GM18858 (cell line): ENCODE measurements at regions not wholly inside any gene's neighbourhood (a gene's known extent, or its start where the extent isn't known, plus 50 kb on each side); places are given as distances from the start of the nearest gene placed in this dataset.
"Not testable (repeated sequence)": the region's sequence is repeated elsewhere in the genome, so short reads cannot be mapped to it uniquely, and the experiment has no call there.

Experiments
- ATAC-seq: cut with Tn5 transposase; IDR thresholded peaks from one replicate; pipeline ENCODE4 v1.9.1; 2021; ENCODE audit not compliant: unreplicated experiment

DNA sequence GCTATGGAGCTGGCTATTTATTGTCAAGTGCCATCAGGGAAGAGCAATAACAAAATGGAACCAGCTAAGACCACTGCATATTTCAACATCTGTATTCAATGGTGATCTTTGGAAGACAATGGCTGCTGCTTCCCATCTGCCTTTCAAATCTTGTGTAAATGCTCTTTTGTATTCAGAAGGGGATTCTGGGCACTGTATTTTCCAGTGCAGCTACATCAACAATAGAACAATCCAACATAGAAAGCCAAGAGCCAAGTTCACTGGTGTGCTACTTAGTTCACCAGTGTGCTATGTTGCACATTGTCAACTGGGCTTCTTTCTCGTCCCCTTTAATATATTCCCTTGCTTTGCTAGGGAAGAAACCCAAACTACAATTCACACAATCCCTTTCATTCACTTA is 128.8 kb upstream of the OR4E1 start:
- ATAC-seq, result no peak

DNA sequence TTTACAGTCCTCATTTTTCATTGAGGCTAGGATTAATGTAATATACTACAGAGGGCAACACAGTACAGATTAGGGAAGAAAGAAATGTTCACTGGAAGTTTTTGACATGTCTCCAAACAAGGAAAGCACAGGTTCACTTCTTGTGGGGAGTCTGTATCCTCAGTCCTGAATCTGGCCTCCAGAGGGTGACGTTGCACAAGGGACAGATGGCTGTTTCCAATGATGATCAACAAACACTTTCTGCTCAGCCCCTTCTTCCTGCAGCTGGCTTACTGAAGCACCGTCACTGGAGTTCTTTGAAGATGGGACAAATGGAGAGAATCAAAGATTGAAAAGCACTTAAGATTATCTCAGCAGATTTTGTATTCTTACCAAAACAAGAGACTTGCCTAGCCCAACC is 123.3 kb upstream of the OR4E1 start:
- no peak for ATAC-seq

GRCh38 chr14:21795456-21795855 is 121.8 kb upstream of the OR4E1 start:
- ATAC-seq, result no peak

GRCh38 chr14:21791749-21792148 is 118.1 kb upstream of the OR4E1 start:
- ATAC-seq, result no peak

DNA sequence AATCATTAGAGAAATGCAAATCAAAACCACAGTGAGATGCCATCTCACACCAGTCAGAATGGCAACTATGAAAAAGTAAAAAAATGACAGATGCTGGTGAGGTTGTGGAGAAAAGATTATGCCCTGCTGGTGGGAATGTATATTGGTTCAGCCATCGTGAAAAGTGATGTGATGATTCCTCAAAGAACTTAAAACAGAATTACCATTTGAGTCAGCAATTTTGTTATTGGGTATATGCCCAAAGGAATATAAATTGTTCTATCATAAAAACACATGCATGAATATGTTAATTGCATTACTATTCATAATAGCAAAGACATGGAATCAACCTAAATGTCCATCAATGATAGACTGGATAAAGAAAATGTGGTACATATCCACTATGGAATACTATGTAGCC is 115.1 kb upstream of the OR4E1 start:
- not testable (repeated sequence) for ATAC-seq

DNA sequence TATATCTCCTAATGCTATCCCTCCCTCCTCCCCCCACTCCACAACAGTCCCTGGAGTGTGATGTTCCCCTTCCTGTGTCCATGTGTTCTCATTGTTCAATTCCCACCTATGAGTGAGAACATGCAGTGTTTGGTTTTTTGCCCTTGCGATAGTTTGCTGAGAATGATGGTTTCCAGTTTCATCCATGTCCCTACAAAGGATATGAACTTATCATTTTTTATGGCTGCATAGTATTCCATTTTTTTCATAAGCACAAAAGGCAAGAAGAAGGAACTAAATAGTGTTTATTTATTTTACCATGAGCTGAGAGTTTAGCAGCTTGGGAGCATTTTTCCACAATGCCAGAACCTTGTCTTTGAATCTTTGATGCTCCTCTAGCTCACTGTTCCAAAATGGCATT is 113.6 kb upstream of the OR4E1 start:
- ATAC-seq, result not testable (repeated sequence)

- no peak for ATAC-seq
These were observed 107.9 kb upstream of the OR4E1 start for GRCh38 chr14:21781543-21781942.

DNA sequence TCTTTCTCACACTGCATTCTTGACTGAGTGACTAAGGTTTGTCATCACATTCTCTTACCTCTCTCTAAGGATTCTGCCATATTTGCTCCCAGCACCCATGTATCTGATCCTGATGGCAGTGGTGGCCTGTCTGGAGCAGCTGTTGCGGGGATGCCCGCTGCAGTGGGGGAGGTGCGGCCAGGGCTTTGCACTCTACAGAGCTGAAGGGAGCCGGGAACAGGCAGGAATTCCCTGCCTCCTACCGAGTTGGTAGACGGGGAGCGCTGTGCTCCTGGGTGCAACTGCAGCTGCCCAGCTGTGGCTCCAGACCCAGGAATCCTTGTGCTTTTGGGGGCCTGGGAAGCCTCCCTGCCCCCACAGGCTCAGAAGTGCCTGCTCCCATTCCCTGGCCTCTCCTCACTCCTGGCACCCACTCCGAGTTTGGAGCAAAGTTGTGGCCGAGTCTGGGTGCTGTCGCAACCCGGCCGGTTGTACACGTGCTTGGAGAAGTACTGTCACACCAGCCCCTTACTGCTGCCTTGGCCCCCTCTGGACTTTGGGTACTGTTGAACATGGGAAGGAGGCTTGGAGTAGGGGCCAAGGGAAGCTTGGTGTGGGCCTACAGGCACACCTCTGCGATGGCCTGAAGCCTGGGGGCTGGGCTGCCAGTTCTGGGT is 106.9 kb upstream of the OR4E1 start:
- no peak for ATAC-seq

DNA sequence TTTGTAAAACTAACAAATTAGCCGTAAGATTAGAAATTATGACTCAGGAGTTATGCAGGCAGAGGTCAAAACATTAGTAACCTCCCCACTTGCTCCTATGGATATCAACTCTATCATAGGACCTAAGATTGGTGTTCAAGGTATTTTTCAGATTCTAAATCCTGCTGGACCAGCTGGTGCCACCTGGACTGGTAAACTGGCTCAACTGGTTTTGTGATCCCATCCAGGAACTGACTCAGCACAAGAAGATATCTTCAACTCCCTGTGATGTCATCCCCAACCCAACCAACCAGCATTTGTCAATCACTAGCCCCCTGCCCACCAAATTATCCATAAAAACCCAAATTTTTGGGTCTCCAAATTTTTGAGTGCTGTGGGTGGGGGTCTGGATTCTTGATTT is 98.1 kb upstream of the OR4E1 start:
- ATAC-seq, result no peak

- ATAC-seq, result no peak
These were observed 95.2 kb upstream of the OR4E1 start for GRCh38 chr14:21768875-21769257.

GRCh38 chr14:21768116-21768874 is 94.7 kb upstream of the OR4E1 start:
- ATAC-seq, result no peak

GRCh38 chr14:21760360-21760759 is 86.7 kb upstream of the OR4E1 start:
- not testable (repeated sequence) for ATAC-seq

DNA sequence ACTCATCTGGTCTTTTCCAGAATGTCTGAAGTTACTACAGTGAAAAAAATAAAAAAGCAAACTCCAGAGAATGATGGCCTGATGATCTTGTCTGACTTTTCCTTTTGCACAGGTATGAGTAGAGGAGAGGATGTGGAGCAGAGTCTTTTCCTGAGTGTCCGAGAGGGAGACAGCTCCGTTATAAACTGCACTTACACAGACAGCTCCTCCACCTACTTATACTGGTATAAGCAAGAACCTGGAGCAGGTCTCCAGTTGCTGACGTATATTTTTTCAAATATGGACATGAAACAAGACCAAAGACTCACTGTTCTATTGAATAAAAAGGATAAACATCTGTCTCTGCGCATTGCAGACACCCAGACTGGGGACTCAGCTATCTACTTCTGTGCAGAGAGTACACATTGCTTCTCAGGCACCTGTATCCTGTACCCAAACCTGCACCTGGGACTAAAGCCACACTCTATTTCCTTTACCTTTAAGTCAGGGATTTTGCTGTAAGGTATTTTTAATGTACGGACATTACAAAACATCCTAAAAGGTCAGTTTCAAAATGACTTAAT is 75.8 kb upstream of the OR4E1 start:
- no peak for ATAC-seq

DNA sequence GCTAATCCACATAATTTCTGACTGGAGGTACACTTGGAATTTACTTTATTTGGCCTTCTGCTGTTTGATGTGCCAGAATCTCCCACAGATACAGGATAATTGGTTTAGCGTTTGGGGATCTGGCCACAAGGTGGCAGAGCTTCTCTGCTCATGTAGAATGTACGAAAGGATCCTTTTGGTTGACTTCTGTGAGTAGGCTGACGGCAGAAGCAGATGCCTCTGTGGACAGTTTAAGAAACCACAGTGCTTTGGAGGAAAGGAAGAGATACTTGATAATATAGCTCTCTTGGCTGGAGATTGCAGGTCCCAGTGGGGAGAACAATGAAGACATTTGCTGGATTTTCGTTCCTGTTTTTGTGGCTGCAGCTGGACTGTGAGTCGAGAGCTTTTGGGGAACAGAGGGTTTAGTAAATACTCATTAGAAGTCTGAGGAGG is 75.3 kb upstream of the OR4E1 start:
- ATAC-seq, result peak; percentile 62

- ATAC-seq, result no peak
These were observed 62.2 kb upstream of the OR4E1 start for GRCh38 chr14:21735639-21736307.

DNA sequence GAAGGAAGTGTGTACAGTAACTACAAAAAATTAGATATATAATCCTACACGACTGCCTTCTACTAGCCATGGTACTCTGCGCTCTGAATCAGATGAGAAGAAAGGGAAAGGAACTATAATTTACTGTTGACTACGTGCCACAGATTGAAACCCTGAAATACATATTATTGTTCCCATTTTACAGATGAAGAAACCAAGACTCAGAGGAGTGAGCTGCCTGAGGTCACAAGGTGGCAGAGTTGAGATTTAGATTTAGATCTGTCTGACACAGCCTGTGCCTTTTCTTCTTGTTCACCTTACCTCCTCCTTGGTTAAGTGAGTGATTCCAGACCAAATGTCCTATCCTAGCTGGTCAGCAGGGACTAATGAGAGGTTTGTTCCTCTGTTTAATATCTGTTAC is 61.6 kb upstream of the OR4E1 start:
- no peak for ATAC-seq

DNA sequence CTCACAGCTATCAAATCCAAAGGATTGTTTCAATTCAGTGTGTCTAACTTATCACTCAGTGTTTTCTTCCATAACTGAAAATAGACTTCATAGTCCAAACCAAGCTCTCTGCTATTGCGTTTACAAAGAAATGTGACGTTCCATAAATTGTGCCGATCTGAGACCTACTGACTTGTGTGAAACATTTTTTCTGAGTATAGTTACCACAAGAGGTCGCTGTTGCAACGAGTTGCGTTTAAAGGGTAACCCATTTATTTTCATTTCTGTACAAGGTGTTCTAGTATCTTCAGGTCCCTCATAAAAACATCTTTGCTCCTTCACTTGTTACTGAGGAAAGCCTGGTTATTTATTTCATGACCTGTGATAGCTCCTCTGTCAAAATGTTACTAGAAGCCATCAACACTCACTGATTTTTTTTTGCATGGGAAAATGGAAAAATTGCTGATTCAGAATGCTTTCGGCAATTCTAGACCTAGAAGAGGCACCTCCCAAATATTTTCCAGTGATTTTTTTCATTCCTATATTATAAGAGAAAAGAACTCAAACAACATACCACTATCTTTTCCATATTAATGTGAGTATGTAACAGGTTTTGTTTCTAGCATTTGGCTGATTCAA is 60.9 kb upstream of the OR4E1 start:
- no peak for ATAC-seq

GRCh38 chr14:21729703-21730233 is 56.1 kb upstream of the OR4E1 start:
- no peak for ATAC-seq

DNA sequence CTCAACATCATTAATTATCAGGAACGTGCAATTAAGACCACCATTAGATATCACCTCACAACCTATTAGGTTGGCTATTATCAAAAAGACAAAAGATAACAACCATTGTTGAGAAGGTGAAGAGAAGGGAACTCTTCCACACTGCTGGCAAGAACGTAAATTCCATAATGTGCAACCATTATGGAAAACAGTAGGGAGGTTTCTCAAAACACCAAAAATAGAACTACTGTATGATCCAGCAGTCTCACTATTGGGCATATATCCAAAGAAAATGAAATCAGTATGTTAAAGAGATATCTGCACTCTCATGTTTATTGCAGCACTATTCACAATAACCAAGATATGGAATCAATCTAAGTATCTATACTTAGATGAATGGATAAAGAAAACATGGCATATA is 51.6 kb upstream of the OR4E1 start:
- ATAC-seq, result no peak

DNA sequence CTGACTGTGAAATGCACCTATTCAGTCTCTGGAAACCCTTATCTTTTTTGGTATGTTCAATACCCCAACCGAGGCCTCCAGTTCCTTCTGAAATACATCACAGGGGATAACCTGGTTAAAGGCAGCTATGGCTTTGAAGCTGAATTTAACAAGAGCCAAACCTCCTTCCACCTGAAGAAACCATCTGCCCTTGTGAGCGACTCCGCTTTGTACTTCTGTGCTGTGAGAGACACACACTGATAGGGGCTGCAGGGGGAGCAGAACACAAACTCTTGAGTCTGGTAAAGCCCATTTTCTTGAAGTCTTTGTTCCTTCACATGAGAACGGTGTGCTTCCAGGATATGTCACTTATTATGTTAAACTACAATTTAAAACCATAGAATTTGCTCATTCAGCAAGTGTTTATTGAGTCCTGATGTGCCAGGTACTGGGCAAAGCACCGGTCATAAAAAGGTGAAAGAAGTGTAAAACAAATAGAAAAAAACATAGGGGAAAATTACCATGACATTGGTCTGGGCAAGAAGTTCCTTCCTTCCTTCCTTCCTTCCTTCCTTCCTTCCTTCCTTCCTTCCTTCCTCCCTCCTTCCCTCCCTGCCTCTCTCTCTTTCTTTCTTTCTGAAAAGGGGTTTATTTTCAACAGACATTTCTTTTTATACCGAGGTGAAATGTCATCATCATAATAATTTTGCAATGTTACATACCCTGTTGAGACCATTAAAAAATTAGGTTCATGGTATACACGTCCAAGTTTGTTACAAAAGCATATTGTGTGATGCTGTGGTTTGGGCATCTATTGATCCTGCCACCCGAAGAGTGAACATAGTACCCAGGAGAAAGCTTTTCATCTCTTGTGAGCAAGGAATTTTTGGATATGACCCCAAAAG is 50.7 kb upstream of the OR4E1 start:
- ATAC-seq, result no peak
